Keratinocyte (primary cell): ENCODE measurements at regions not wholly inside any gene's neighbourhood (a gene's known extent, or its start where the extent isn't known, plus 50 kb on each side); places are given as distances from the start of the nearest gene placed in this dataset.

ENCODE experiments used
- EZH2 ChIP-seq: IDR thresholded peaks from one replicate; pipeline ENCODE4 v1.6.1; 2012; ENCODE audit warnings: inconsistent platforms, mild to moderate bottlenecking, low read length, moderate library complexity
- TF ChIP-seq, protein P1 (sequence below), 3 experiments: IDR thresholded peaks in 1 of 3; conservative IDR thresholded peaks in 1 of 3; optimal IDR thresholded peaks in 1 of 3; 2 replicates in 2 of 3; 3 replicates in 1 of 3; pipeline versions ENCODE3 to v1.5.1; 2011; ENCODE audit warnings: low read length in 3 of 3, mild to moderate bottlenecking in 3 of 3, moderate library complexity in 2 of 3, control low read depth in 1 of 3, inconsistent platforms in 1 of 3; ENCODE audit not compliant: insufficient read depth in 2 of 3; ENCODE audit errors: extremely low read depth in 1 of 3

- TF ChIP-seq, protein P1, sequence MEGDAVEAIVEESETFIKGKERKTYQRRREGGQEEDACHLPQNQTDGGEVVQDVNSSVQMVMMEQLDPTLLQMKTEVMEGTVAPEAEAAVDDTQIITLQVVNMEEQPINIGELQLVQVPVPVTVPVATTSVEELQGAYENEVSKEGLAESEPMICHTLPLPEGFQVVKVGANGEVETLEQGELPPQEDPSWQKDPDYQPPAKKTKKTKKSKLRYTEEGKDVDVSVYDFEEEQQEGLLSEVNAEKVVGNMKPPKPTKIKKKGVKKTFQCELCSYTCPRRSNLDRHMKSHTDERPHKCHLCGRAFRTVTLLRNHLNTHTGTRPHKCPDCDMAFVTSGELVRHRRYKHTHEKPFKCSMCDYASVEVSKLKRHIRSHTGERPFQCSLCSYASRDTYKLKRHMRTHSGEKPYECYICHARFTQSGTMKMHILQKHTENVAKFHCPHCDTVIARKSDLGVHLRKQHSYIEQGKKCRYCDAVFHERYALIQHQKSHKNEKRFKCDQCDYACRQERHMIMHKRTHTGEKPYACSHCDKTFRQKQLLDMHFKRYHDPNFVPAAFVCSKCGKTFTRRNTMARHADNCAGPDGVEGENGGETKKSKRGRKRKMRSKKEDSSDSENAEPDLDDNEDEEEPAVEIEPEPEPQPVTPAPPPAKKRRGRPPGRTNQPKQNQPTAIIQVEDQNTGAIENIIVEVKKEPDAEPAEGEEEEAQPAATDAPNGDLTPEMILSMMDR (optimal IDR thresholded peaks at IDR 0.05 in 1 of 3, IDR thresholded peaks at IDR 0.05 in 1 of 3, conservative IDR thresholded peaks at IDR 0.05 in 1 of 3; ENCODE audit: extremely low read depth in 1 of 3, insufficient read depth in 2 of 3, low read length in 3 of 3), result no peak
- no peak for TF ChIP-seq EZH2
Measured at GRCh38 chr5:68441309-68442073, 225.9 kb downstream of the PIK3R1 start.
